ENCODE measurements at regions not wholly inside any gene's neighbourhood (a gene's known extent, or its start where the extent isn't known, plus 50 kb on each side); places are given as distances from the start of the nearest gene placed in this dataset.
"Not testable (repeated sequence)": the region's sequence is repeated elsewhere in the genome, so short reads cannot be mapped to it uniquely, and the experiment has no call there.

GRCh38 chr1:212155219-212155618 lies 119.7 kb downstream of the DTL start:
- no peak for DNase-seq

- no peak for DNase-seq
These were observed 121.7 kb downstream of the DTL start for GRCh38 chr1:212157252-212157651.

GRCh38 chr1:212158912-212159796 lies 123.6 kb downstream of the DTL start:
- no peak for DNase-seq

- DNase-seq, result no peak
These were observed 123.9 kb upstream of the PPP2R5A start for GRCh38 chr1:212161231-212161781.

- no peak for DNase-seq
These were observed 122.6 kb upstream of the PPP2R5A start for GRCh38 chr1:212162635-212163034.

GRCh38 chr1:212164095-212164872 lies 120.9 kb upstream of the PPP2R5A start:
- no peak for DNase-seq

GRCh38 chr1:212166244-212166643 lies 119.0 kb upstream of the PPP2R5A start:
- no peak for DNase-seq

GRCh38 chr1:212166644-212167043 lies 118.6 kb upstream of the PPP2R5A start:
- DNase-seq, result no peak

GRCh38 chr1:212167098-212167497 lies 118.1 kb upstream of the PPP2R5A start:
- DNase-seq, result no peak

GRCh38 chr1:212173567-212173966 lies 111.6 kb upstream of the PPP2R5A start:
- no peak for DNase-seq

GRCh38 chr1:212174295-212174694 lies 110.9 kb upstream of the PPP2R5A start:
- DNase-seq, result not testable (repeated sequence)

GRCh38 chr1:212177542-212177941 lies 107.7 kb upstream of the PPP2R5A start:
- DNase-seq, result no peak

- DNase-seq, result no peak
These were observed 106.4 kb upstream of the PPP2R5A start for GRCh38 chr1:212178851-212179250.

- DNase-seq, result no peak
These were observed 105.7 kb upstream of the PPP2R5A start for GRCh38 chr1:212179394-212180076.

- DNase-seq, result no peak
These were observed 104.0 kb upstream of the PPP2R5A start for GRCh38 chr1:212181015-212181882.

- no peak for DNase-seq
These were observed 103.0 kb upstream of the PPP2R5A start for GRCh38 chr1:212182171-212182570.

GRCh38 chr1:212182579-212182978 lies 102.6 kb upstream of the PPP2R5A start:
- DNase-seq, result no peak

- DNase-seq, result no peak
These were observed 98.6 kb upstream of the PPP2R5A start for GRCh38 chr1:212186427-212187207.

- DNase-seq, result no peak
These were observed 96.4 kb upstream of the PPP2R5A start for GRCh38 chr1:212188599-212189351.

- no peak for DNase-seq
These were observed 95.9 kb upstream of the PPP2R5A start for GRCh38 chr1:212189352-212189738.

Data from C1 segment of cervical spinal cord (tissue), 14 donors.